ENCODE measurements at regions not wholly inside any gene's neighbourhood (a gene's known extent, or its start where the extent isn't known, plus 50 kb on each side); places are given as distances from the start of the nearest gene placed in this dataset.
A peak's percentile ranks its signal among the peaks of the same experiment; 100 is the strongest.

DNA sequence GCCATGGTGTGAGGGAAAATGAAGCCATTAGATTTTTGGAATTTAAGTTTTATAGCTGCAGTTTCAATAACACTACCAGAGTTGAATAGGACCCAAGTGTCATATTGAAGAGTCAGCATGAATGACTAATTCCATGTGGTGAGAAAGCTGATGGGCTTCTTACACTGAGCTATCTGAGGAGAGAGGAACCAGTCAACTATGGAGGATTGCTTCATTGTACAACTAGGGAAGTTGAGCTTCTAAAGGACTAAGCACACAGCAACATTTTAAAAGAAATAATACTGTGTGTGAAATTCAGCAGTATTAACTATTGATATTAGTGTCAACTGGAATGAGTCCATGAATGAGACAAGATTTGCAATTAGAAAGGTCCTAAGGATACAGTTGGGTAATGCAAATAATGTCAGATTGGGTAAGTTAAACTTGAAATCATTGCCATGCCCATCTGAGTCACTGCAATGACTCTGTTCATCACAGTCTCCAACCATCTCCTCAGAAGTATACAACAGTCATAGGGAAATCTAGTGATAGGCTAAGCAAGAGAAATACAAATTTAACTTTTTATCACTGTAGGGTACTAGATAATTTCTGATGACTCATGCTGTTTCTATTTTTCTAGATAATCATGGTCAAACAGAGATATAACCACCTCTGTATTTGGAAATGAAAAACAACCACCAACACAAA, 394.2 kb downstream of the FSCB start:
- Histone ChIP-seq H3K9me3 (replicated peaks; ENCODE audit: control insufficient read depth, low read depth, low read length) (peaks cover 12% of the 10 kb centered on the region), H3K27me3 (ENCODE audit: control insufficient read depth, insufficient read depth, low read length) (no peaks in the 10 kb centered on the region), H3K4me1 (ENCODE audit: control insufficient read depth, insufficient read depth, low read length) (no peaks in the 10 kb centered on the region), H3K4me3 (ENCODE audit: low read length) (no peak overlapping the region), H3K36me3 (ENCODE audit: control insufficient read depth, insufficient read depth, low read length) (no peaks in the 10 kb centered on the region), H3K27ac (ENCODE audit: low read length) (no peak overlapping the region)
- no peak for DNase-seq

DNA sequence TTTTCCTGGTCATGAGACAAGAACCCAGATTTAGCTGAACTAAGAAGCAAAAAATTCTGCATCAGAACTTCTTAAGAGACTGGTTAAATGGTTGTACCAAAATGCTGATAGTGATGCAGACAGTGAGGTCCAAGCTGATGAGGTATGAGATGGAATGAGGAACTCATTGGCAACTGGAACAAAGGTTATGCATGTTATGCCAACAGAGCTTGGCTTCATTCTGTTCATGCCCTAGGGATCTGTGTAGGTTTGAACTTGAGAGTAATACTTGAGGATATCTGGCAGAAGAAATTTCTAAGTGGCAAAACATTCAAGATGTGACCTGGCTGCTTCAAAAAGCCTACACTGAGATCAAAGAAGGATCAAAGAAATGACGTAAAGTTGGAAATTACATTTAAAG, 398.0 kb downstream of the FSCB start:
- DNase-seq: no peak
- peaks cover 16% of the 10 kb centered on the region for H3K9me3 ChIP-seq (replicated peaks; ENCODE audit: control insufficient read depth, low read depth, low read length)
- 100% methylated on average over 1 of the region's 1 CpG for WGBS (ENCODE audit: insufficient coverage)
- H3K36me3 ChIP-seq (ENCODE audit: control insufficient read depth, insufficient read depth, low read length): no peaks in the 10 kb centered on the region
- H3K4me3 ChIP-seq (ENCODE audit: low read length): no peak overlapping the region
- no peak overlapping the region for H3K27ac ChIP-seq (ENCODE audit: low read length)
- H3K27me3 ChIP-seq (ENCODE audit: control insufficient read depth, insufficient read depth, low read length): no peaks in the 10 kb centered on the region
- H3K4me1 ChIP-seq (ENCODE audit: control insufficient read depth, insufficient read depth, low read length): no peaks in the 10 kb centered on the region

DNA sequence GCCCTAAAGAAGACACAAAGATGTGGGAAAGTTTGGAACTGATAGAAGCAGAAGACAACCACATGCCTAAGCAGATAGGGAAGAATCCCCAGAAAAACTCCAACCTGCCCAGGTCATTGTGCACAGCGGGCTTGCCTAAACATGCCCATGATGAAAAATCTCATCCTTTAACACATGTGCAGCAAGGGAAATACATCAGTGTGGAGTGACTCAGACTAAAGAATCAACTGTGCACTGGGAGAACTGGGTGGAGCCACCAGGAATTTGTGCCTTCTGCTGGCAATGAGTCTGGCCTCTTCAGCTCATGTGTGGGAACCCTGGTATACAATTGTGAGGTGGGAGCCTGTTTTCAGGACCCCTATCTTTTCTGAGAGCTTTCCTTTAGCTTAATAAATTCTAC, 398.5 kb downstream of the FSCB start:
- H3K4me3 ChIP-seq (ENCODE audit: low read length): no peak overlapping the region
- no peak overlapping the region for H3K27ac ChIP-seq (ENCODE audit: low read length)
- no peaks in the 10 kb centered on the region for H3K27me3 ChIP-seq (ENCODE audit: control insufficient read depth, insufficient read depth, low read length)
- no peak for DNase-seq
- peaks cover 16% of the 10 kb centered on the region for H3K9me3 ChIP-seq (replicated peaks; ENCODE audit: control insufficient read depth, low read depth, low read length)
- no peaks in the 10 kb centered on the region for H3K4me1 ChIP-seq (ENCODE audit: control insufficient read depth, insufficient read depth, low read length)
- no CpG with 5 or more reads among the region's 1 CpG for WGBS (ENCODE audit: insufficient coverage)
- H3K36me3 ChIP-seq (ENCODE audit: control insufficient read depth, insufficient read depth, low read length): no peaks in the 10 kb centered on the region

DNA sequence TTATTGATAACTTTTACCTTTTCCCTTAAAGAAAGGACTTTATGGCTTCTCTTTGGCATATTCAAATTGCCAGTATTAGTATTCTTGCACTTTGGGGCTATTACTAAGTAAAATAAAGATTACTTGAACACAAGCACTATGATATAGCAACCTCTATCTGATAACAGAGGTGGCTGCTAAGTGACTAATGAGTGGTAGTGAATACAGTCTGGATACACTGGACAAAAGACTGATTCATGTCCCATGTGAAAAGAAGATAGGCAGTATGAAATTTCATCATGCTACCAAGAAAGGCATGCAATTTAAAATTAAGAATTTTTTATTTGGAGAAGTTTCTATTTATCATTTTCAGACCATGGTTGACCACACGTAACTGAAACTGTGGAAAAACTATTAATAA, 399.9 kb downstream of the FSCB start:
- peaks cover 16% of the 10 kb centered on the region for H3K9me3 ChIP-seq (replicated peaks; ENCODE audit: control insufficient read depth, low read depth, low read length)
- no peak overlapping the region for H3K27ac ChIP-seq (ENCODE audit: low read length)
- H3K4me3 ChIP-seq (ENCODE audit: low read length): no peak overlapping the region
- no peaks in the 10 kb centered on the region for H3K36me3 ChIP-seq (ENCODE audit: control insufficient read depth, insufficient read depth, low read length)
- no CpG with 5 or more reads among the region's 1 CpG for WGBS (ENCODE audit: insufficient coverage)
- H3K4me1 ChIP-seq (ENCODE audit: control insufficient read depth, insufficient read depth, low read length): no peaks in the 10 kb centered on the region
- DNase-seq: no peak
- no peaks in the 10 kb centered on the region for H3K27me3 ChIP-seq (ENCODE audit: control insufficient read depth, insufficient read depth, low read length)

DNA sequence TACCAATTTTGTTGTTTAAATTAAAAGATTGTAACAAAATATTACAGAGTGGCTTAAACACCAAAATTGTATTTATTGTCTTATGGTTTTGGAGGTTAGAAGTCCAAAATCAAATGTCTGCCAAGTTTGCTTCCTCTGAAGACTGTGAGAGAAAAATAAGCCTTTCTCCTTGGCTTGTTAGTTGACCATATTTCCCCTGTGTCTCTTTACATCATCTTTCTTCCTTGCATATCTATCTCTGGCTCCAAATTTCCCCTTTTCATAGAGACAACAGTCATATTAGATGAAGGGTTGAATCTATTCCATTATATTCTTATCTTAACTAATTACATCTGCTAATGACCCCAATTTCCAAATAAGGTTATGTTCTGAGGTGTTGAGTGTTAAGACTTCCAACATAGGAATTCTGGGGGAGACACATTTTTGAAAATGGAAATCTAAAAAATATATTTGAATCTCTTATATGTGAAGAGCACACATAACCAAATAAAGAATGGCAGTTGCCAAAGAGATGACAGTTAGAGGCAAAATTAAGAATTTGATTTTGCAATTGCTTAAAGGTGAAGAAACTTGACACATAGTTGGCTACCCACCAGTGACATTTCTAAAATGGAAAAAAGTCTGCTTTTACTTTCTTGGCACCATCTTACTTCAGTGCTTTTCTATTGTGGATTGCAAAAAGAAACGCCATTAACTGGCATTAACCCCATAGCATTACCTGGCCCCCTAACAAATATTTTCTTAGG, 407.2 kb downstream of the FSCB start:
- Histone ChIP-seq H3K4me1 (ENCODE audit: control insufficient read depth, insufficient read depth, low read length) (no peaks in the 10 kb centered on the region), H3K27me3 (ENCODE audit: control insufficient read depth, insufficient read depth, low read length) (no peaks in the 10 kb centered on the region), H3K9me3 (replicated peaks; ENCODE audit: control insufficient read depth, low read depth, low read length) (peaks cover 2% of the 10 kb centered on the region), H3K27ac (ENCODE audit: low read length) (no peak overlapping the region), H3K36me3 (ENCODE audit: control insufficient read depth, insufficient read depth, low read length) (no peaks in the 10 kb centered on the region), H3K4me3 (ENCODE audit: low read length) (no peak overlapping the region)
- 33% methylated on average over 1 of the region's 1 CpG for WGBS (ENCODE audit: insufficient coverage)
- DNase-seq: peak; percentile 79

DNA sequence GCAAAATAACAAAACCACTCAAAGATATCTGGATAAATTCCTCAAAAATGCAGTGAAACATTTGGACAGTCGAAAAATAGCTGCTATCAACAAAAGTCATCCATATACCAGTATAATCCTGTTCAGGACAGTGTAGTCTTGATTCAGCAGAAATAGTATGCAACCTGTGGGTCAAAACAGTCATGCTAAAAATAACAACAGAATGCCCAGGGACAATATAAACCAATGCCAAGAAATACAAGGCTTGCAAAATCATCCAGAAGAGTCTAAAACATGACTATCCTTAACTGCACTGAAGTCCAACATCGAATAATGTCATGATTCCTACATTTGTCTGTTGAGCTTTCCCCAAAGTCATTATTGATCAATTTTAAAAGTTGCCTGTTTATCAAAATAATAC, 425.9 kb downstream of the FSCB start:
- no CpG with 5 or more reads among the region's 2 CpGs for WGBS (ENCODE audit: insufficient coverage)
- Histone ChIP-seq H3K27me3 (ENCODE audit: control insufficient read depth, insufficient read depth, low read length) (no peaks in the 10 kb centered on the region), H3K4me3 (ENCODE audit: low read length) (no peak overlapping the region), H3K4me1 (ENCODE audit: control insufficient read depth, insufficient read depth, low read length) (no peaks in the 10 kb centered on the region), H3K27ac (ENCODE audit: low read length) (no peak overlapping the region), H3K36me3 (ENCODE audit: control insufficient read depth, insufficient read depth, low read length) (no peaks in the 10 kb centered on the region), H3K9me3 (replicated peaks; ENCODE audit: control insufficient read depth, low read depth, low read length) (no peaks in the 10 kb centered on the region)
- peak; percentile 34 for DNase-seq

DNA sequence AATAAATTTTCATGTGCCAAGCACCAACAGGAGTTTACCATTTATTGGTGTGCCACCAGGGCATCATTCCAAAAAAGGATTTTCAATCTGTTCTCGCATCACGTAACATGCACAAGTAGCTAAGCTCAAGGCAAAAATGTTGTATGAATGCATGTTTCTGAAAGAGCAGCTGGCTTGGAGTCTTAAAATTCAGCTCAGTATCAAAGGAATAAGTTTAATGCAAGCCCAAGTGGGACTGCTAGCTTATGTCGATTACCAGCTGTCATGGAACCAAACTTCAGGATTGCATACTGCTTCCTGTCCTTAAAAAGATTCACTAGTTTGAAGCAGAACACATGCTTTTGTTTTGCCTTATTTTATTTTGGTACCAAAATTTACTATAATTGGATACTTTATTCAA, 437.0 kb downstream of the FSCB start:
- 80% methylated on average over 1 of the region's 3 CpGs for WGBS (ENCODE audit: insufficient coverage)
- Histone ChIP-seq H3K4me1 (ENCODE audit: control insufficient read depth, insufficient read depth, low read length) (no peaks in the 10 kb centered on the region), H3K4me3 (ENCODE audit: low read length) (no peak overlapping the region), H3K9me3 (replicated peaks; ENCODE audit: control insufficient read depth, low read depth, low read length) (no peaks in the 10 kb centered on the region), H3K27ac (ENCODE audit: low read length) (no peak overlapping the region), H3K27me3 (ENCODE audit: control insufficient read depth, insufficient read depth, low read length) (no peaks in the 10 kb centered on the region), H3K36me3 (ENCODE audit: control insufficient read depth, insufficient read depth, low read length) (no peaks in the 10 kb centered on the region)
- DNase-seq: peak; percentile 76

DNA sequence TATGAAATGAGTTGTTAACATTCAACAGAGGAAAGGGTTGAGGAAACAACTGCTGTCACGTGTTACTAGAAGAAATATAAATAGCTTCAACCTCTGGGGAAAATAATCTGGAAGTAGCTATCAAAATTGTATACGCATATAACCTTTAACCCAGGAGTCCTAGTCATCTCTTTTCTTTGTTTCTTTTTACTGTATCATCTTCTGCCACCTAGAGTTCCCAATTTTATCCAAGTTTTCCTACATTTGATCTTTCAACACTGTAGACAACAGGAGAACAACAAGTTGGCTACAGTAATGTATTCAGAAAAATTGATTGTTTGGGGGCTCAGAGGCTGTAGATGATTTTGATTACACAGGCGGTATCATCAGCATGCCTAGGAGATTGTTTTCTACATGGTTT, 453.7 kb downstream of the FSCB start:
- Histone ChIP-seq H3K27me3 (ENCODE audit: control insufficient read depth, insufficient read depth, low read length) (no peaks in the 10 kb centered on the region), H3K4me1 (ENCODE audit: control insufficient read depth, insufficient read depth, low read length) (no peaks in the 10 kb centered on the region), H3K27ac (ENCODE audit: low read length) (no peak overlapping the region), H3K9me3 (replicated peaks; ENCODE audit: control insufficient read depth, low read depth, low read length) (no peaks in the 10 kb centered on the region), H3K36me3 (ENCODE audit: control insufficient read depth, insufficient read depth, low read length) (no peaks in the 10 kb centered on the region), H3K4me3 (ENCODE audit: low read length) (no peak overlapping the region)
- no peak for DNase-seq
- 100% methylated on average over 1 of the region's 3 CpGs for WGBS (ENCODE audit: insufficient coverage)

DNA sequence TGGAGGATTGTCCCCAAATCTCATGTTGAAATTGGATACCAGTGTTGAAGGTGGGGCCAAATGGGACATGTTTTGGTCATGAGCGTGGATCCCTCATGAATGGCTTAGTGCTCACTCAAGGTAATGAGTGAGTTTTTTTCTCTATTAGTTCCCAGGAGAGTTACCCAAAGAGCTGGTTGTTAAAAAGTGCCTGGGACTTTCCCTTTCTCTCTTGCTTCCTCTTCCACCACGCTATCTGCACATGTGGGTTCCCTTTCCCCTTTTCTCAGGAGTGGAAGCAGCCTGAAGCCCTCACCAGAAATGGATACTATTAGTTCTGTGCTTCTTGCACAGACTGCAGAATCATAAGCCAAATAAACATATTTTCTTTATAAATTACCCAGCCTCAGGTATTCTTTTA, 465.4 kb downstream of the FSCB start:
- WGBS (ENCODE audit: insufficient coverage): no CpG with 5 or more reads among the region's 2 CpGs
- peaks cover 7% of the 10 kb centered on the region for H3K9me3 ChIP-seq (replicated peaks; ENCODE audit: control insufficient read depth, low read depth, low read length)
- H3K4me3 ChIP-seq (ENCODE audit: low read length): no peak overlapping the region
- no peaks in the 10 kb centered on the region for H3K36me3 ChIP-seq (ENCODE audit: control insufficient read depth, insufficient read depth, low read length)
- no peak for DNase-seq
- no peaks in the 10 kb centered on the region for H3K4me1 ChIP-seq (ENCODE audit: control insufficient read depth, insufficient read depth, low read length)
- H3K27me3 ChIP-seq (ENCODE audit: control insufficient read depth, insufficient read depth, low read length): no peaks in the 10 kb centered on the region
- no peak overlapping the region for H3K27ac ChIP-seq (ENCODE audit: low read length)

DNA sequence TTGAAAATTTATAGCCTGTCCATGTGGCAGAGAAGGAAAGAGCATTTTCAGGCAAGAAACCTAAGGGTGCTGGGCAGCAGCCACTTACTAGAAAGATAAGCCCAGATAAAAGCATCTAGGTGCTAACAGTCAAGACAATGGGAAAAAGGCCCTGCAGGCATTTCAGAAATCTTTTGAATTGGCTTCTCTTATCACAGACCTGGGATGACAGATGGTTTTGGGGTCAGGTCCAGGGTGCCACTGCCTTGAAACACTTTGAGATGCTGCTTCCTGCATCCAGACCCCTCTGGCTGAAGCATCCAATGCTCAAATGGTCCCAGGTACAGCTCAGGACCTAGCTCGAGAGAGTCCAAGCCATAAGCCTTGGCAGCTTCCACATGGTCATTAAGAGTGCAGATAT, 466.5 kb downstream of the FSCB start:
- no peak for DNase-seq
- Histone ChIP-seq H3K27ac (ENCODE audit: low read length) (no peak overlapping the region), H3K4me3 (ENCODE audit: low read length) (no peak overlapping the region), H3K4me1 (ENCODE audit: control insufficient read depth, insufficient read depth, low read length) (no peaks in the 10 kb centered on the region), H3K36me3 (ENCODE audit: control insufficient read depth, insufficient read depth, low read length) (no peaks in the 10 kb centered on the region), H3K9me3 (replicated peaks; ENCODE audit: control insufficient read depth, low read depth, low read length) (peaks cover 7% of the 10 kb centered on the region), H3K27me3 (ENCODE audit: control insufficient read depth, insufficient read depth, low read length) (no peaks in the 10 kb centered on the region)
- 80% methylated on average over 1 of the region's 1 CpG for WGBS (ENCODE audit: insufficient coverage)
